ENCODE measurements at regions not wholly inside any gene's neighbourhood (a gene's known extent, or its start where the extent isn't known, plus 50 kb on each side); places are given as distances from the start of the nearest gene placed in this dataset.
"Not testable (repeated sequence)": the region's sequence is repeated elsewhere in the genome, so short reads cannot be mapped to it uniquely, and the experiment has no call there.

DNA sequence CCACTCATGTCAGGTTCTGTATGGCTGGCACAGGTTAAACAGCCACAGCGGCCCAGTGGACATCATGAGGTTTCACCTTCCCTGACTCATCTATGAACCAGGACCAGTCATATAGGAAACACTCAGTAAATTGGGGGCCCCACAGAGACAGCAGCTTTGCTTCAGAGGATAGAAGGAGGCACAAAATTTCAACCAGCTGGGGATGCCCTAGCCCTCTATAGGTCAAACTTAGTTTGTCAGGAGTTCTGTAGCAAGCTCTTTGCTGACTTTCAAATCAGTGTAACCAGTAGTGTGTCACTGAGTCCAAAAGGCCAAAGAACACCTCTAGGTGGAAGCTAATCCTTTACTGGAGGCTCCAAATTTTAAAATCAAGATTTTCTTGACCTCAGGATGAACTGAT lies 4157.8 kb upstream of the TPTE start:
- H3K27me3 ChIP-seq (ENCODE audit: insufficient read depth, low read depth, severe bottlenecking); DNase-seq; H3K4me3 ChIP-seq (ENCODE audit: low read depth, low read length); H3K9me3 ChIP-seq (ENCODE audit: severe bottlenecking); H3K36me3 ChIP-seq; H3K27ac ChIP-seq: not testable (repeated sequence)

DNA sequence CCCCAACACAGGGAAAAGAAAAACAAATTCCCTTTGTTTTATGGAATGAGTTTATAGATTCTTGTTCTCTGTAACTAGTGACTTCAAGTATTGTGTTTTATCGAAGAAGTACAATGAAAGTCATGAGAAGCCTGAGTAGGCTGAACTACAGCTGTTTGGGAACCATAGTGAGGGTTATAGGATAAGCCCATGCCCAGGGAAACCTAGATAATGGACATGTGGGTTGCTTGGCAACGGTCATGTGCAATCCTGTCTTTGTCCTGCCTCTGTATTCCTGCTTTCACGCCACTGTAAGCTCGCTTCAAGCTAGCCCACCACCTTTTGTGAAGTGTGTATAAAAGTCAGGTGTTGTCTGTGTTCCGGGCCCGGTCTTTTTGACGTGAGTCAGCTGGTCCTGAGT lies 4152.6 kb upstream of the TPTE start:
- H3K27ac ChIP-seq; H3K9me3 ChIP-seq (ENCODE audit: severe bottlenecking); H3K27me3 ChIP-seq (ENCODE audit: insufficient read depth, low read depth, severe bottlenecking); H3K36me3 ChIP-seq: not testable (repeated sequence)
- peak overlapping the region; percentile 51 for H3K4me3 ChIP-seq (ENCODE audit: low read depth, low read length)
- peak; percentile 62 for DNase-seq

DNA sequence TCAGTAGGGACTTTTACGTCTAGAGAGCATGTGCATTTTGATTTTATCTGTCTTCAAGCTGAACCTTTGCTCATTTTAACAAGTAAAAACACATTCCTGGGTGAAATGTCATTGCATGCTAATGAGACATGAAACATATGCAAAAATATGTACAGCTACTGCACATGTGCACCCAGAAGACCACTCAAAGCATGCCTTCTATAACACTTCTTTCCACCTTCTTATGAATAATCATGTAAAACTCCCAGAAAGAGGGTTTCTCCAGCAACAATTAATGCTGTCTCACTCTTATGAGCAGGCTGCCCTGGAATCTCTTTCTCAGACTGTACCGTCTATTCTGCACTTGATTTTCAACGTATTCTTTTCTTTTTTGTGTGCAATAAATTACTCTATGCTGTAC lies 4148.1 kb upstream of the TPTE start:
- not testable (repeated sequence) for H3K9me3 ChIP-seq (ENCODE audit: severe bottlenecking); H3K27ac ChIP-seq; H3K4me3 ChIP-seq (ENCODE audit: low read depth, low read length); DNase-seq; H3K27me3 ChIP-seq (ENCODE audit: insufficient read depth, low read depth, severe bottlenecking); H3K36me3 ChIP-seq

GRCh38 chr21:6374232-6374631 lies 4147.2 kb upstream of the TPTE start:
- H3K9me3 ChIP-seq (ENCODE audit: severe bottlenecking); H3K27me3 ChIP-seq (ENCODE audit: insufficient read depth, low read depth, severe bottlenecking); H3K4me3 ChIP-seq (ENCODE audit: low read depth, low read length); H3K36me3 ChIP-seq; H3K27ac ChIP-seq: not testable (repeated sequence)
- TF ChIP-seq CTCF (IDR thresholded peaks at IDR 0.05; ENCODE audit: low read depth, low read length) = 0 out of 2 replicates have a peak, but pooled peaks have one; percentile 1
- peak; percentile 11 for DNase-seq

- H3K27me3 ChIP-seq (ENCODE audit: insufficient read depth, low read depth, severe bottlenecking) = not testable (repeated sequence)
- DNase-seq = peak; percentile 5
Measured at GRCh38 chr21:6374926-6375325, 4146.5 kb upstream of the TPTE start.

GRCh38 chr21:6375776-6376175 lies 4145.6 kb upstream of the TPTE start:
- not testable (repeated sequence) for DNase-seq; H3K27me3 ChIP-seq (ENCODE audit: insufficient read depth, low read depth, severe bottlenecking); H3K36me3 ChIP-seq; H3K9me3 ChIP-seq (ENCODE audit: severe bottlenecking); H3K4me3 ChIP-seq (ENCODE audit: low read depth, low read length); H3K27ac ChIP-seq

More at GRCh38 chr21:6374926-6375325, 4146.5 kb upstream of the TPTE start:
- H3K4me3 ChIP-seq (ENCODE audit: low read depth, low read length); H3K36me3 ChIP-seq; H3K9me3 ChIP-seq (ENCODE audit: severe bottlenecking); H3K27ac ChIP-seq: not testable (repeated sequence)

GRCh38 chr21:6376321-6377070 lies 4144.9 kb upstream of the TPTE start:
- H3K4me3 ChIP-seq (ENCODE audit: low read depth, low read length) = not testable (repeated sequence)

More at GRCh38 chr21:6376321-6377070, 4144.9 kb upstream of the TPTE start:
- H3K36me3 ChIP-seq; H3K9me3 ChIP-seq (ENCODE audit: severe bottlenecking); H3K27me3 ChIP-seq (ENCODE audit: insufficient read depth, low read depth, severe bottlenecking); H3K27ac ChIP-seq: not testable (repeated sequence)
- DNase-seq = peak; percentile 4
